ENCODE measurements at regions not wholly inside any gene's neighbourhood (a gene's known extent, or its start where the extent isn't known, plus 50 kb on each side); places are given as distances from the start of the nearest gene placed in this dataset.

DNA sequence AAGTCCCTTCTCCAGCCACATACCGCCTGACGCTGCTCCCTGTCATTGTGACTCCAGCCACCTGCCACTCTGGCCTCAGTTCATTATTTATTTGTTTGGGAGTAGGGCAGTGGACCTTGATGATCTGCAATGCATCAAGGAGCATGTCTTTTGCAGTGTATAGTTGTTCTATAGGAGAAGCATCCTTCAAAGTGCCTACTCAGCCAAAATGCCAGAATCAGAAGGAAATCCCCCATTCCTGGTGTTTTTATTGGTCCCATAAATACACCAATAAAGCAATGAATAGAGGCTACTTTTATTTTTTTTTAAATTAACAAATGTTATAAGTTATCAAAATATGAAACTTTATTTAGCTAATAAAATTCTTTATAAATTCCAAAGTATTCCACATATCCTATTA, 123.8 kb upstream of the NSMCE3 start:
- peaks cover 0 to 4% (median 2%) of the 10 kb centered on the region in 4 donors for H3K9me3 ChIP-seq (ENCODE audit: control insufficient read depth in 4 of 4, low read length in 3 of 4)
- H3K27ac ChIP-seq (ENCODE audit: low read depth in 1 of 2, low read length in 2 of 2) = no peak overlapping the region
- TF ChIP-seq RAD21 (IDR thresholded peaks at IDR 0.05) (no peak), HNF4G (IDR thresholded peaks at IDR 0.05) (no peak), YY1 (IDR thresholded peaks at IDR 0.05) (no peak), FOXA1 (IDR thresholded peaks at IDR 0.05) (no peak)
- 90% methylated on average over 2 of the region's 2 CpGs for WGBS
- H3K4me1 ChIP-seq (ENCODE audit: control insufficient read depth in 4 of 4, insufficient read depth in 4 of 4, low read length in 3 of 4) = no peaks in the 10 kb centered on the region
- no peak overlapping the region for H3K4me3 ChIP-seq (ENCODE audit: low read depth in 1 of 3, low read length in 3 of 3)
- H3K9ac ChIP-seq (ENCODE audit: low read depth in 1 of 2, low read length in 2 of 2) = no peak overlapping the region
- H3K27me3 ChIP-seq (ENCODE audit: control insufficient read depth in 4 of 4, insufficient read depth in 4 of 4, low read length in 3 of 4) = no peaks in the 10 kb centered on the region
- DNase-seq (ENCODE audit: low spot score) = no peak
- H3K36me3 ChIP-seq (ENCODE audit: control insufficient read depth in 4 of 4, insufficient read depth in 3 of 4, low read depth in 1 of 4, low read length in 3 of 4) = no peaks in the 10 kb centered on the region

DNA sequence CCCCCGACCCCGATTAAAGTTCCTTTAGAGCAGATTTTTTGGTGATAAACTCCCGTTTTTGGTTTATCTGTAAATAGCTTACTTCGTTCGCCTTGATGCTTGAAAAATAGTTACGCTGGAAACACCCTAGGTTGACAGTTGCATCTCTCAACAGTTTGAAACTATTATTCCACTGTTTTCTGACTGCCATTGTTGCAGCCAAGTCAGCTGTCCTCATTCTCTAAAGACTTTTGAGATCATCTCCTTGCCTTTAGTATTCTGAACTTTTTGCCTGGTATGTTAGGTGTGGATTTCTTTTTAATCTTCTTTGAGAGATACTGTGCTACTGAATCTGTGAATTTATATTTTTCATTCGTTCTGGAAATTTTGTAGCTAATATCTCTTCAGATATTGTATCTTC, 122.7 kb upstream of the NSMCE3 start:
- DNase-seq (ENCODE audit: low spot score) = no peak
- no peaks in the 10 kb centered on the region for H3K36me3 ChIP-seq (ENCODE audit: control insufficient read depth in 4 of 4, insufficient read depth in 3 of 4, low read depth in 1 of 4, low read length in 3 of 4)
- no peak overlapping the region for H3K27ac ChIP-seq (ENCODE audit: low read depth in 1 of 2, low read length in 2 of 2)
- WGBS = 82% methylated on average over 7 of the region's 7 CpGs
- TF ChIP-seq, protein P1, sequence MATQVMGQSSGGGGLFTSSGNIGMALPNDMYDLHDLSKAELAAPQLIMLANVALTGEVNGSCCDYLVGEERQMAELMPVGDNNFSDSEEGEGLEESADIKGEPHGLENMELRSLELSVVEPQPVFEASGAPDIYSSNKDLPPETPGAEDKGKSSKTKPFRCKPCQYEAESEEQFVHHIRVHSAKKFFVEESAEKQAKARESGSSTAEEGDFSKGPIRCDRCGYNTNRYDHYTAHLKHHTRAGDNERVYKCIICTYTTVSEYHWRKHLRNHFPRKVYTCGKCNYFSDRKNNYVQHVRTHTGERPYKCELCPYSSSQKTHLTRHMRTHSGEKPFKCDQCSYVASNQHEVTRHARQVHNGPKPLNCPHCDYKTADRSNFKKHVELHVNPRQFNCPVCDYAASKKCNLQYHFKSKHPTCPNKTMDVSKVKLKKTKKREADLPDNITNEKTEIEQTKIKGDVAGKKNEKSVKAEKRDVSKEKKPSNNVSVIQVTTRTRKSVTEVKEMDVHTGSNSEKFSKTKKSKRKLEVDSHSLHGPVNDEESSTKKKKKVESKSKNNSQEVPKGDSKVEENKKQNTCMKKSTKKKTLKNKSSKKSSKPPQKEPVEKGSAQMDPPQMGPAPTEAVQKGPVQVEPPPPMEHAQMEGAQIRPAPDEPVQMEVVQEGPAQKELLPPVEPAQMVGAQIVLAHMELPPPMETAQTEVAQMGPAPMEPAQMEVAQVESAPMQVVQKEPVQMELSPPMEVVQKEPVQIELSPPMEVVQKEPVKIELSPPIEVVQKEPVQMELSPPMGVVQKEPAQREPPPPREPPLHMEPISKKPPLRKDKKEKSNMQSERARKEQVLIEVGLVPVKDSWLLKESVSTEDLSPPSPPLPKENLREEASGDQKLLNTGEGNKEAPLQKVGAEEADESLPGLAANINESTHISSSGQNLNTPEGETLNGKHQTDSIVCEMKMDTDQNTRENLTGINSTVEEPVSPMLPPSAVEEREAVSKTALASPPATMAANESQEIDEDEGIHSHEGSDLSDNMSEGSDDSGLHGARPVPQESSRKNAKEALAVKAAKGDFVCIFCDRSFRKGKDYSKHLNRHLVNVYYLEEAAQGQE (IDR thresholded peaks at IDR 0.05) = no peak
- TF ChIP-seq JUND (IDR thresholded peaks at IDR 0.05) (no peak), SP1 (IDR thresholded peaks at IDR 0.05) (no peak), RXRA (IDR thresholded peaks at IDR 0.05) (no peak), HNF4A (conservative IDR thresholded peaks at IDR 0.05) (no peak), GABPA (IDR thresholded peaks at IDR 0.05 in 1 of 2, conservative IDR thresholded peaks at IDR 0.05 in 1 of 2) (no peak), HNF4G (IDR thresholded peaks at IDR 0.05) (no peak), NR2F2 (IDR thresholded peaks at IDR 0.05) (no peak), YY1 (IDR thresholded peaks at IDR 0.05) (no peak), TAF1 (conservative IDR thresholded peaks at IDR 0.05) (no peak)
- TF ChIP-seq, protein P2, sequence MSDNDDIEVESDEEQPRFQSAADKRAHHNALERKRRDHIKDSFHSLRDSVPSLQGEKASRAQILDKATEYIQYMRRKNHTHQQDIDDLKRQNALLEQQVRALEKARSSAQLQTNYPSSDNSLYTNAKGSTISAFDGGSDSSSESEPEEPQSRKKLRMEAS (IDR thresholded peaks at IDR 0.05) = no peak
- TF ChIP-seq, protein P3, sequence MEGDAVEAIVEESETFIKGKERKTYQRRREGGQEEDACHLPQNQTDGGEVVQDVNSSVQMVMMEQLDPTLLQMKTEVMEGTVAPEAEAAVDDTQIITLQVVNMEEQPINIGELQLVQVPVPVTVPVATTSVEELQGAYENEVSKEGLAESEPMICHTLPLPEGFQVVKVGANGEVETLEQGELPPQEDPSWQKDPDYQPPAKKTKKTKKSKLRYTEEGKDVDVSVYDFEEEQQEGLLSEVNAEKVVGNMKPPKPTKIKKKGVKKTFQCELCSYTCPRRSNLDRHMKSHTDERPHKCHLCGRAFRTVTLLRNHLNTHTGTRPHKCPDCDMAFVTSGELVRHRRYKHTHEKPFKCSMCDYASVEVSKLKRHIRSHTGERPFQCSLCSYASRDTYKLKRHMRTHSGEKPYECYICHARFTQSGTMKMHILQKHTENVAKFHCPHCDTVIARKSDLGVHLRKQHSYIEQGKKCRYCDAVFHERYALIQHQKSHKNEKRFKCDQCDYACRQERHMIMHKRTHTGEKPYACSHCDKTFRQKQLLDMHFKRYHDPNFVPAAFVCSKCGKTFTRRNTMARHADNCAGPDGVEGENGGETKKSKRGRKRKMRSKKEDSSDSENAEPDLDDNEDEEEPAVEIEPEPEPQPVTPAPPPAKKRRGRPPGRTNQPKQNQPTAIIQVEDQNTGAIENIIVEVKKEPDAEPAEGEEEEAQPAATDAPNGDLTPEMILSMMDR (IDR thresholded peaks at IDR 0.05; ENCODE audit: low read depth, low read length, missing input control) = no peak
- TF ChIP-seq, protein P4, sequence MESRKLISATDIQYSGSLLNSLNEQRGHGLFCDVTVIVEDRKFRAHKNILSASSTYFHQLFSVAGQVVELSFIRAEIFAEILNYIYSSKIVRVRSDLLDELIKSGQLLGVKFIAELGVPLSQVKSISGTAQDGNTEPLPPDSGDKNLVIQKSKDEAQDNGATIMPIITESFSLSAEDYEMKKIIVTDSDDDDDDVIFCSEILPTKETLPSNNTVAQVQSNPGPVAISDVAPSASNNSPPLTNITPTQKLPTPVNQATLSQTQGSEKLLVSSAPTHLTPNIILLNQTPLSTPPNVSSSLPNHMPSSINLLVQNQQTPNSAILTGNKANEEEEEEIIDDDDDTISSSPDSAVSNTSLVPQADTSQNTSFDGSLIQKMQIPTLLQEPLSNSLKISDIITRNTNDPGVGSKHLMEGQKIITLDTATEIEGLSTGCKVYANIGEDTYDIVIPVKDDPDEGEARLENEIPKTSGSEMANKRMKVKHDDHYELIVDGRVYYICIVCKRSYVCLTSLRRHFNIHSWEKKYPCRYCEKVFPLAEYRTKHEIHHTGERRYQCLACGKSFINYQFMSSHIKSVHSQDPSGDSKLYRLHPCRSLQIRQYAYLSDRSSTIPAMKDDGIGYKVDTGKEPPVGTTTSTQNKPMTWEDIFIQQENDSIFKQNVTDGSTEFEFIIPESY (IDR thresholded peaks at IDR 0.05) = no peak
- TF ChIP-seq, protein P5, sequence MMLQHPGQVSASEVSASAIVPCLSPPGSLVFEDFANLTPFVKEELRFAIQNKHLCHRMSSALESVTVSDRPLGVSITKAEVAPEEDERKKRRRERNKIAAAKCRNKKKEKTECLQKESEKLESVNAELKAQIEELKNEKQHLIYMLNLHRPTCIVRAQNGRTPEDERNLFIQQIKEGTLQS (IDR thresholded peaks at IDR 0.05) = no peak
- no peak overlapping the region for H3K4me3 ChIP-seq (ENCODE audit: low read depth in 1 of 3, low read length in 3 of 3)
- H3K27me3 ChIP-seq (ENCODE audit: control insufficient read depth in 4 of 4, insufficient read depth in 4 of 4, low read length in 3 of 4) = no peaks in the 10 kb centered on the region
- H3K4me1 ChIP-seq (ENCODE audit: control insufficient read depth in 4 of 4, insufficient read depth in 4 of 4, low read length in 3 of 4) = no peaks in the 10 kb centered on the region
- peaks cover 0 to 4% (median 2%) of the 10 kb centered on the region in 4 donors for H3K9me3 ChIP-seq (ENCODE audit: control insufficient read depth in 4 of 4, low read length in 3 of 4)
- no peak overlapping the region for H3K9ac ChIP-seq (ENCODE audit: low read depth in 1 of 2, low read length in 2 of 2)

Measured in liver (tissue), 8 donors.